Right atrium auricular region (tissue), 2 donors: ENCODE measurements at regions not wholly inside any gene's neighbourhood (a gene's known extent, or its start where the extent isn't known, plus 50 kb on each side); places are given as distances from the start of the nearest gene placed in this dataset.

Experiments
- DNase-seq: peaks from one replicate; pipeline ENCODE4 v3.0.0-alpha.2; 2019; ENCODE audit warnings: low spot score
- H3K27ac ChIP-seq, 2 donors: fragments of 200-600 bp; sonication (generic); 1 replicate in 1 of 2; 2 replicates in 1 of 2; pipeline ENCODE4 v1.5.1; 2016 to 2019
- H3K27me3 ChIP-seq, 2 donors: fragments of 200-600 bp; sonication (generic); one replicate each; pipeline versions ENCODE4 v1.5.1 to v1.6.0; 2017 to 2019
- H3K36me3 ChIP-seq: fragments of 200-600 bp; sonication (generic); one replicate; pipeline ENCODE4 v1.5.1; 2016
- H3K4me1 ChIP-seq, 2 donors: fragments of 200-600 bp; sonication (generic); one replicate each; pipeline versions ENCODE4 v1.5.1 to v1.6.0; 2017 to 2019
- H3K4me3 ChIP-seq, 2 donors: fragments of 200-600 bp; sonication (generic); 1 replicate in 1 of 2; 2 replicates in 1 of 2; pipeline ENCODE4 v1.5.1; 2017 to 2019; ENCODE audit warnings: mild to moderate bottlenecking in 1 of 2, moderate library complexity in 1 of 2
- H3K9me3 ChIP-seq, 2 donors: fragments of 200-600 bp; sonication (generic); one replicate each; pipeline ENCODE4 v1.5.1; 2019
- CTCF ChIP-seq, 2 donors: fragments of 200-600 bp; sonication (generic); IDR thresholded peaks; one replicate each; pipeline ENCODE4 v1.5.1; 2019; ENCODE audit warnings: antibody characterized with exemption in 2 of 2

GRCh38 chr16:50469121-50469743 is 79.0 kb upstream of the NKD1 start:
- H3K9me3 ChIP-seq, result peaks cover 0 to 10% of the 10 kb centered on the region in 2 donors
- no peaks in the 10 kb centered on the region for H3K36me3 ChIP-seq
- no peaks in the 10 kb centered on the region for H3K27me3 ChIP-seq
- no peak overlapping the region for H3K27ac ChIP-seq
- H3K4me3 ChIP-seq, result no peak overlapping the region
- no peak for DNase-seq
- H3K4me1 ChIP-seq, result peaks cover 0 to 8% of the 10 kb centered on the region in 2 donors
- no peak for TF ChIP-seq CTCF (IDR thresholded peaks at IDR 0.05)

- Histone ChIP-seq H3K36me3 (no peaks in the 10 kb centered on the region), H3K4me3 (no peak overlapping the region), H3K27ac (no peak overlapping the region), H3K27me3 (no peaks in the 10 kb centered on the region), H3K4me1 (peaks cover 0 to 8% of the 10 kb centered on the region in 2 donors), H3K9me3 (peaks cover 0 to 10% of the 10 kb centered on the region in 2 donors)
- DNase-seq, result no peak
- TF ChIP-seq CTCF (IDR thresholded peaks at IDR 0.05), result no peak
These were observed 79.5 kb upstream of the NKD1 start for GRCh38 chr16:50468749-50469078.

- no peak overlapping the region for H3K27ac ChIP-seq
- peaks cover 0 to 8% of the 10 kb centered on the region in 2 donors for H3K4me1 ChIP-seq
- no peaks in the 10 kb centered on the region for H3K27me3 ChIP-seq
- H3K9me3 ChIP-seq, result peaks cover 0 to 10% of the 10 kb centered on the region in 2 donors
- DNase-seq, result no peak
- H3K36me3 ChIP-seq, result no peaks in the 10 kb centered on the region
- H3K4me3 ChIP-seq, result peak overlapping the region in 1 of 2 donors; percentile 40
- TF ChIP-seq CTCF (IDR thresholded peaks at IDR 0.05), result no peak
These were observed 80.0 kb upstream of the NKD1 start for GRCh38 chr16:50467943-50468748.

- Histone ChIP-seq H3K4me3 (peak overlapping the region in 1 of 2 donors; percentile 40), H3K36me3 (no peaks in the 10 kb centered on the region), H3K9me3 (peaks cover 0 to 10% of the 10 kb centered on the region in 2 donors), H3K27ac (no peak overlapping the region), H3K27me3 (no peaks in the 10 kb centered on the region), H3K4me1 (peaks cover 0 to 8% of the 10 kb centered on the region in 2 donors)
- TF ChIP-seq CTCF (IDR thresholded peaks at IDR 0.05), result no peak
- no peak for DNase-seq
These were observed 80.6 kb upstream of the NKD1 start for GRCh38 chr16:50467559-50467942.

GRCh38 chr16:50466170-50466569 is 82.0 kb upstream of the NKD1 start:
- peaks cover 0 to 6% of the 10 kb centered on the region in 2 donors for H3K9me3 ChIP-seq
- H3K27me3 ChIP-seq, result no peaks in the 10 kb centered on the region
- no peak overlapping the region for H3K27ac ChIP-seq
- H3K4me3 ChIP-seq, result no peak overlapping the region
- H3K4me1 ChIP-seq, result peaks cover 0 to 8% of the 10 kb centered on the region in 2 donors
- TF ChIP-seq CTCF (IDR thresholded peaks at IDR 0.05), result no peak
- no peaks in the 10 kb centered on the region for H3K36me3 ChIP-seq
- DNase-seq, result no peak
